Neural cell (in vitro differentiated cells): ENCODE measurements at regions not wholly inside any gene's neighbourhood (a gene's known extent, or its start where the extent isn't known, plus 50 kb on each side); places are given as distances from the start of the nearest gene placed in this dataset.

Source experiments
- EZH2 ChIP-seq: fragments of 200-600, 300-800 bp; shearing (Covaris generic), sonication (generic); IDR thresholded peaks from 2 replicates; pipeline ENCODE4 v1.6.1; 2014; ENCODE audit warnings: antibody characterized with exemption, low read length, borderline replicate concordance, mild to moderate bottlenecking; ENCODE audit not compliant: insufficient read depth, poor library complexity, severe bottlenecking
- MXI1 ChIP-seq: fragments of 450-650 bp; conservative IDR thresholded peaks from 2 replicates; pipeline ENCODE4 v1.6.1; 2014; ENCODE audit warnings: antibody characterized with exemption, mild to moderate bottlenecking; ENCODE audit not compliant: poor library complexity, severe bottlenecking
- POLR2AphosphoS5 ChIP-seq: IDR thresholded peaks from 2 replicates; pipeline ENCODE4 v1.6.1; 2012
- TF ChIP-seq, protein P1 (sequence below): fragments of 450-650 bp; IDR thresholded peaks from 2 replicates; pipeline ENCODE4 v1.5.1; 2014; ENCODE audit warnings: antibody characterized with exemption, mild to moderate bottlenecking, moderate library complexity; ENCODE audit not compliant: poor library complexity, severe bottlenecking

DNA sequence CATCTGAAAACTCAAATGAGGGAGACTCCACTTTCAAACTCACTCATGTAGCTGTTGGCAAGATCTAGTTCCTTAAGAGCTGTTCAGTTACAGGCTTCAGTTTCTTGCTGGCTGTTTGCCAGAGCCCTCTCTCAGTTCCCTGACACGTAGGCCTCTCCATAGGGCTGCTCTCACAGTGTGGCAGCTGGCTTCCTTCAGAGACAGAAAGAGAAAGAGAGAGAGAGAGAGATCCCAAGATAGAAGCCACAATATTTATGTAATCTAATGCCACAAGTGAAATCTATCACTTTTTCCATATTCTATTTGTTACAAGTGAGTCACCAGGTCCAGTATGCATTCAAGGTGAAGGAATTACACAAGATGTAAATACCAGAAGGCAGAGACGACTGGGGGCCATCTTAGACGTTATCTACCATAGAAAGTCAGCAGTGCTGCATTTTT lies 168.8 kb downstream of the RCN1 start:
- TF ChIP-seq, protein P1, sequence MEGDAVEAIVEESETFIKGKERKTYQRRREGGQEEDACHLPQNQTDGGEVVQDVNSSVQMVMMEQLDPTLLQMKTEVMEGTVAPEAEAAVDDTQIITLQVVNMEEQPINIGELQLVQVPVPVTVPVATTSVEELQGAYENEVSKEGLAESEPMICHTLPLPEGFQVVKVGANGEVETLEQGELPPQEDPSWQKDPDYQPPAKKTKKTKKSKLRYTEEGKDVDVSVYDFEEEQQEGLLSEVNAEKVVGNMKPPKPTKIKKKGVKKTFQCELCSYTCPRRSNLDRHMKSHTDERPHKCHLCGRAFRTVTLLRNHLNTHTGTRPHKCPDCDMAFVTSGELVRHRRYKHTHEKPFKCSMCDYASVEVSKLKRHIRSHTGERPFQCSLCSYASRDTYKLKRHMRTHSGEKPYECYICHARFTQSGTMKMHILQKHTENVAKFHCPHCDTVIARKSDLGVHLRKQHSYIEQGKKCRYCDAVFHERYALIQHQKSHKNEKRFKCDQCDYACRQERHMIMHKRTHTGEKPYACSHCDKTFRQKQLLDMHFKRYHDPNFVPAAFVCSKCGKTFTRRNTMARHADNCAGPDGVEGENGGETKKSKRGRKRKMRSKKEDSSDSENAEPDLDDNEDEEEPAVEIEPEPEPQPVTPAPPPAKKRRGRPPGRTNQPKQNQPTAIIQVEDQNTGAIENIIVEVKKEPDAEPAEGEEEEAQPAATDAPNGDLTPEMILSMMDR, result no peak
- TF ChIP-seq EZH2 (no peak), MXI1 (no peak), POLR2AphosphoS5 (no peak)
